B cell (primary cell): ENCODE measurements at regions not wholly inside any gene's neighbourhood (a gene's known extent, or its start where the extent isn't known, plus 50 kb on each side); places are given as distances from the start of the nearest gene placed in this dataset.

ENCODE experiments used
- ATAC-seq: fragments of 200-7000 bp; cut with Tn5 transposase; one replicate; pipeline ENCODE4 v1.10.0; 2021; ENCODE audit warnings: low read depth, mild to moderate bottlenecking, moderate number of reproducible peaks, moderate library complexity
- CTCF ChIA-PET: fragments of 350-600 bp; sonication (Branson Sonifier 250); formaldehyde crosslinking; loops from one replicate; lab custom pipeline; 2021; ENCODE audit warnings: antibody characterized with exemption, inconsistent platforms; lab: Charles Lee
- POLR2A ChIA-PET: fragments of 350-600 bp; sonication (Branson Sonifier 250); formaldehyde crosslinking; loops from one replicate; lab custom pipeline; 2021; ENCODE audit warnings: antibody characterized with exemption; lab: Charles Lee
- DNase-seq: peaks from one replicate; pipeline ENCODE4 v3.0.0; 2013
- H2AFZ ChIP-seq: 2 replicates; pipeline ENCODE4 v1.6.1; 2012; ENCODE audit warnings: mild to moderate bottlenecking, low read depth, low read length; ENCODE audit not compliant: insufficient read depth, poor library complexity, severe bottlenecking
- H3K27ac ChIP-seq, 2 donors: 1 replicate in 1 of 2; 2 replicates in 1 of 2; pipeline ENCODE4 v1.5.1; 2012 to 2013; ENCODE audit warnings: low read length in 2 of 2, mild to moderate bottlenecking in 2 of 2, moderate library complexity in 1 of 2
- H3K27me3 ChIP-seq, 4 experiments: fragments of 200-600 bp in 1 of 4; sonication (generic) in 1 of 4; replicated peaks in 1 of 4; 1 replicate in 2 of 4; 2 replicates in 2 of 4; pipeline versions ENCODE4 v1.6.1 to v1.7.0; 2013 to 2016; ENCODE audit warnings: low read length in 3 of 4, mild to moderate bottlenecking in 2 of 4, mixed read lengths in 1 of 4, moderate library complexity in 1 of 4; ENCODE audit not compliant: insufficient read depth in 4 of 4, control insufficient read depth in 3 of 4; ENCODE audit errors: control extremely low read depth in 1 of 4
- H3K36me3 ChIP-seq, 2 experiments: replicated peaks in 1 of 2; 1 replicate in 1 of 2; 2 replicates in 1 of 2; pipeline versions ENCODE4 v1.6.1 to v1.7.1; 2013; ENCODE audit warnings: low read length in 1 of 2; ENCODE audit not compliant: insufficient read depth in 2 of 2, control insufficient read depth in 1 of 2; ENCODE audit errors: control extremely low read depth in 1 of 2, extremely low read depth in 1 of 2
- H3K4me1 ChIP-seq, 2 donors: fragments of 200-600 bp in 1 of 2; sonication (generic) in 1 of 2; 1 replicate in 1 of 2; 2 replicates in 1 of 2; pipeline versions ENCODE4 v1.5.1 to v1.6.1; 2013 to 2017; ENCODE audit warnings: low read length in 2 of 2; ENCODE audit not compliant: control insufficient read depth in 2 of 2, insufficient read depth in 2 of 2
- H3K4me2 ChIP-seq: replicated peaks from 2 replicates; pipeline ENCODE3; 2012; ENCODE audit warnings: mild to moderate bottlenecking, low read depth, low read length; ENCODE audit not compliant: poor library complexity, severe bottlenecking
- H3K4me3 ChIP-seq, 5 experiments: fragments of 200-600 bp in 1 of 5; sonication (generic) in 1 of 5; 1 replicate in 3 of 5; 2 replicates in 2 of 5; pipeline versions ENCODE4 v1.5.1 to v1.7.0; 2011 to 2016; ENCODE audit warnings: low read length in 4 of 5, mild to moderate bottlenecking in 4 of 5, low read depth in 2 of 5, control low read depth in 1 of 5, moderate library complexity in 1 of 5; ENCODE audit not compliant: insufficient read depth in 1 of 5; ENCODE audit errors: control extremely low read depth in 1 of 5, extremely low read depth in 1 of 5
- H3K79me2 ChIP-seq: fragments of 200-600 bp; sonication (generic); one replicate; pipeline ENCODE4 v1.6.0; 2016; ENCODE audit warnings: low read length; ENCODE audit not compliant: control insufficient read depth, insufficient read depth
- H3K9ac ChIP-seq: fragments of 200-600 bp; sonication (generic); 2 replicates; pipeline ENCODE4 v1.6.1; 2017; ENCODE audit warnings: mild to moderate bottlenecking, low read length, moderate library complexity
- H3K9me3 ChIP-seq, 3 donors: one replicate each; pipeline versions ENCODE4 v1.6.1 to v1.7.1; 2013; ENCODE audit warnings: low read length in 2 of 3; ENCODE audit not compliant: control insufficient read depth in 2 of 3, insufficient read depth in 1 of 3; ENCODE audit errors: control extremely low read depth in 1 of 3
- H4K20me1 ChIP-seq: 2 replicates; pipeline ENCODE4 v1.6.0; 2012; ENCODE audit warnings: mild to moderate bottlenecking, low read length; ENCODE audit not compliant: insufficient read depth, control insufficient read depth, poor library complexity, severe bottlenecking
- H3K27ac Mint-ChIP-seq: one replicate; pipeline ENCODE4 v1.8.0; 2021; ENCODE audit warnings: mixed read lengths
- H3K27me3 Mint-ChIP-seq: one replicate; pipeline ENCODE4 v1.8.0; 2021; ENCODE audit warnings: mixed read lengths
- H3K4me1 Mint-ChIP-seq: one replicate; pipeline ENCODE4 v1.8.0; 2021; ENCODE audit warnings: mixed read lengths
- H3K4me3 Mint-ChIP-seq: one replicate; pipeline ENCODE4 v1.8.0; 2021; ENCODE audit warnings: mixed read lengths
- H3K9me3 Mint-ChIP-seq: one replicate; pipeline ENCODE4 v1.8.0; 2022; ENCODE audit warnings: mixed read lengths; ENCODE audit not compliant: insufficient read depth
- CTCF ChIP-seq: fragments of 200-600 bp; IDR thresholded peaks from one replicate; pipeline ENCODE4 v1.8.0; 2022; ENCODE audit warnings: antibody characterized with exemption, mild to moderate bottlenecking
- EZH2 ChIP-seq: IDR thresholded peaks from 2 replicates; pipeline ENCODE4 v1.6.1; 2012; ENCODE audit warnings: borderline replicate concordance, low read depth, mild to moderate bottlenecking, moderate library complexity, low read length; ENCODE audit not compliant: insufficient read depth, poor library complexity, severe bottlenecking
- WGBS: methylation state at CpG from one replicate; pipeline ENCODE4 v1.1.5; 2013; ENCODE audit warnings: missing lambda C conversion rate; ENCODE audit not compliant: insufficient coverage; 5-methylcytosine and 5-hydroxymethylcytosine counted together
- intact Hi-C: fragments of 100-400 bp; cut with micrococcal nuclease; formaldehyde crosslinking; loops from one replicate; pipeline ENCODE4 v1.10.0; 2022

GRCh38 chr1:157291083-157291482 lies 152.9 kb upstream of the ETV3 start:
- no peaks in the 10 kb centered on the region for H3K79me2 ChIP-seq
- no CpG with 5 or more reads among the region's 2 CpGs for WGBS
- peaks cover 0 to 3% (median 0%) of the 10 kb centered on the region in 3 donors for H3K9me3 ChIP-seq
- H3K4me1 ChIP-seq: peaks cover 6 to 7% of the 10 kb centered on the region in 2 donors
- Mint-ChIP-seq H3K4me1 (peaks cover 9% of the 10 kb centered on the region), H3K9me3 (no peaks in the 10 kb centered on the region), H3K27me3 (peaks cover 54% of the 10 kb centered on the region), H3K4me3 (no peak overlapping the region), H3K27ac (no peak overlapping the region)
- ChIA-PET POLR2A (no interaction called here), CTCF (no interaction called here)
- H3K27me3 ChIP-seq: peaks cover 0 to 4% (median 0%) of the 10 kb centered on the region in 4 experiments
- H3K9ac ChIP-seq: no peak overlapping the region
- H3K36me3 ChIP-seq: no peaks in the 10 kb centered on the region
- H3K27ac ChIP-seq: no peak overlapping the region
- H3K4me3 ChIP-seq: no peak overlapping the region
- no peak for DNase-seq
- H3K4me2 ChIP-seq: no peak overlapping the region
- H2AFZ ChIP-seq: no peak overlapping the region
- TF ChIP-seq CTCF (no peak), EZH2 (no peak)
- no peaks in the 10 kb centered on the region for H4K20me1 ChIP-seq
- intact Hi-C loops: no loop called here
- no peak for ATAC-seq

- DNase-seq: no peak
- ATAC-seq: no peak
These were observed 151.4 kb upstream of the ETV3 start for GRCh38 chr1:157289424-157290105.

More at GRCh38 chr1:157289424-157290105, 151.4 kb upstream of the ETV3 start:
- H3K4me2 ChIP-seq: no peak overlapping the region
- H2AFZ ChIP-seq: no peak overlapping the region
- Mint-ChIP-seq H3K4me3 (no peak overlapping the region), H3K4me1 (peaks cover 9% of the 10 kb centered on the region), H3K9me3 (no peaks in the 10 kb centered on the region), H3K27ac (no peak overlapping the region), H3K27me3 (peaks cover 48% of the 10 kb centered on the region)
- intact Hi-C loops: no loop called here
- ChIA-PET POLR2A (no interaction called here), CTCF (no interaction called here)
- H3K27me3 ChIP-seq: peaks cover 0 to 4% (median 0%) of the 10 kb centered on the region in 4 experiments
- no peak overlapping the region for H3K4me3 ChIP-seq
- no peak overlapping the region for H3K9ac ChIP-seq
- no peaks in the 10 kb centered on the region for H3K36me3 ChIP-seq
- TF ChIP-seq CTCF: no peak
- H3K4me1 ChIP-seq: peaks cover 6 to 7% of the 10 kb centered on the region in 2 donors
- H4K20me1 ChIP-seq: no peaks in the 10 kb centered on the region
- peaks cover 0 to 3% (median 0%) of the 10 kb centered on the region in 3 donors for H3K9me3 ChIP-seq
- H3K27ac ChIP-seq: no peak overlapping the region
- no peaks in the 10 kb centered on the region for H3K79me2 ChIP-seq
- WGBS: 83% methylated on average over 5 of the region's 7 CpGs
